IMR-90 (cell line): ENCODE measurements at regions not wholly inside any gene's neighbourhood (a gene's known extent, or its start where the extent isn't known, plus 50 kb on each side); places are given as distances from the start of the nearest gene placed in this dataset.

Experiments used
- BHLHE40 ChIP-seq: fragments of 150-350 bp; IDR thresholded peaks from 2 replicates; pipeline ENCODE4 v1.6.1; 2016; ENCODE audit warnings: mild to moderate bottlenecking, low read depth, low read length
- CHD1 ChIP-seq: IDR thresholded peaks from 2 replicates; pipeline ENCODE4 v1.6.1; 2012; ENCODE audit warnings: low read depth, low read length, improper control_type of control experiment
- CTCF ChIP-seq: conservative IDR thresholded peaks from 2 replicates; pipeline ENCODE4 v1.5.1; 2012; ENCODE audit warnings: mild to moderate bottlenecking, low read depth, low read length, improper control_type of control experiment
- MAZ ChIP-seq: IDR thresholded peaks from 2 replicates; pipeline ENCODE4 v1.6.1; 2012; ENCODE audit warnings: low read depth, mild to moderate bottlenecking, low read length, improper control_type of control experiment, moderate library complexity, borderline replicate concordance
- MXI1 ChIP-seq: IDR thresholded peaks from 2 replicates; pipeline ENCODE4 v1.6.1; 2012; ENCODE audit warnings: low read depth, mild to moderate bottlenecking, low read length, moderate library complexity, borderline replicate concordance
- RCOR1 ChIP-seq: IDR thresholded peaks from 2 replicates; pipeline ENCODE4 v1.6.1; 2012; ENCODE audit warnings: mild to moderate bottlenecking, low read length, improper control_type of control experiment; ENCODE audit not compliant: insufficient replicate concordance
- RFX5 ChIP-seq: IDR thresholded peaks from 2 replicates; pipeline ENCODE4 v1.8.0; 2012; ENCODE audit warnings: low read depth, mild to moderate bottlenecking, low read length, moderate library complexity
- SMC3 ChIP-seq: fragments of 150-350 bp; IDR thresholded peaks from 2 replicates; pipeline ENCODE4 v1.6.1; 2016; ENCODE audit warnings: low read depth, mild to moderate bottlenecking, antibody characterized with exemption, low read length, moderate library complexity
- USF2 ChIP-seq: fragments of 150-350 bp; IDR thresholded peaks from 2 replicates; pipeline ENCODE4 v1.6.1; 2017; ENCODE audit warnings: mild to moderate bottlenecking, antibody characterized with exemption, low read length, low read depth

GRCh38 chr6:82832811-82833210 lies 232.8 kb downstream of the UBE3D start:
- TF ChIP-seq CTCF, result no peak
- TF ChIP-seq RCOR1, result no peak
- no peak for TF ChIP-seq SMC3
- TF ChIP-seq MXI1, result no peak
- no peak for TF ChIP-seq MAZ
- no peak for TF ChIP-seq BHLHE40
- no peak for TF ChIP-seq RFX5
- no peak for TF ChIP-seq CHD1
- no peak for TF ChIP-seq USF2
